SK-N-SH (cell line): ENCODE measurements at regions not wholly inside any gene's neighbourhood (a gene's known extent, or its start where the extent isn't known, plus 50 kb on each side); places are given as distances from the start of the nearest gene placed in this dataset.

Experiments
- CTCF ChIA-PET: fragments of 300-600, 350-600 bp; formaldehyde crosslinking; extraction: SDS; loops from one replicate; lab custom pipeline; 2021; lab: Yijun Ruan, JAX
- POLR2A ChIA-PET: fragments of 350-600 bp; sonication (Branson Sonifier 250); formaldehyde crosslinking; extraction: SDS; loops from one replicate; lab custom pipeline; 2020; ENCODE audit warnings: antibody characterized with exemption, inconsistent platforms; lab: Yijun Ruan, JAX
- DNase-seq: peaks from one replicate; pipeline ENCODE4 v3.0.0; 2012
- H2AFZ ChIP-seq: fragments of 200-600 bp; sonication (generic); 2 replicates; pipeline ENCODE4 v1.8.1; 2016; ENCODE audit warnings: antibody characterized with exemption, mild to moderate bottlenecking, low read depth
- H3F3A ChIP-seq: fragments of 200-600 bp; sonication (generic); replicated peaks from 2 replicates; pipeline ENCODE3; 2016; ENCODE audit warnings: antibody characterized with exemption, mild to moderate bottlenecking; ENCODE audit not compliant: insufficient read depth
- H3K27ac ChIP-seq, 2 experiments: fragments of 200-500 bp in 1 of 2; fragments of 200-600 bp in 1 of 2; sonication (Bioruptor generic) in 1 of 2; sonication (generic), shearing (Covaris generic) in 1 of 2; 2 replicates each; pipeline versions ENCODE4 v1.5.1 to v1.6.1; 2014 to 2016; ENCODE audit warnings: low read depth in 2 of 2, inconsistent platforms in 1 of 2, low read length in 1 of 2, mild to moderate bottlenecking in 1 of 2, mixed read lengths in 1 of 2
- H3K27me3 ChIP-seq: fragments of 200-600 bp; sonication (generic), shearing (Covaris generic); 2 replicates; pipeline ENCODE4 v1.6.1; 2016; ENCODE audit warnings: mixed run types; ENCODE audit not compliant: insufficient read depth
- H3K36me3 ChIP-seq, 2 experiments: fragments of 200-500 bp in 1 of 2; fragments of 200-600 bp in 1 of 2; sonication (Bioruptor generic) in 1 of 2; sonication (generic) in 1 of 2; replicated peaks in 1 of 2; 2 replicates each; pipeline versions ENCODE3 to v1.5.1; 2014 to 2016; ENCODE audit warnings: low read length in 1 of 2, mild to moderate bottlenecking in 1 of 2; ENCODE audit not compliant: insufficient read depth in 2 of 2, control insufficient read depth in 1 of 2
- H3K4me1 ChIP-seq, 2 experiments: fragments of 200-500 bp in 1 of 2; fragments of 200-600 bp in 1 of 2; sonication (Bioruptor generic) in 1 of 2; sonication (generic), shearing (Covaris generic) in 1 of 2; 2 replicates each; pipeline versions ENCODE4 v1.5.1 to v1.6.1; 2014 to 2016; ENCODE audit warnings: low read depth in 1 of 2, low read length in 1 of 2, mixed run types in 1 of 2; ENCODE audit not compliant: insufficient read depth in 2 of 2, control insufficient read depth in 1 of 2
- H3K4me2 ChIP-seq: fragments of 200-600 bp; sonication (generic), shearing (Covaris generic); 2 replicates; pipeline ENCODE4 v1.6.1; 2017; ENCODE audit warnings: mixed run types
- H3K4me3 ChIP-seq, 2 experiments: fragments of 200-500 bp in 1 of 2; fragments of 200-600 bp in 1 of 2; sonication (Bioruptor generic) in 1 of 2; sonication (generic), shearing (Covaris generic) in 1 of 2; 2 replicates each; pipeline versions ENCODE4 v1.5.1 to v1.8.1; 2014 to 2016; ENCODE audit warnings: low read depth in 2 of 2, inconsistent platforms in 1 of 2, low read length in 1 of 2, mild to moderate bottlenecking in 1 of 2, mixed read lengths in 1 of 2, moderate library complexity in 1 of 2
- H3K79me2 ChIP-seq: fragments of 200-600 bp; sonication (generic); 2 replicates; pipeline ENCODE4 v1.8.1; 2017; ENCODE audit warnings: mild to moderate bottlenecking; ENCODE audit not compliant: insufficient read depth
- H3K9ac ChIP-seq: fragments of 200-600 bp; sonication (generic); 2 replicates; pipeline ENCODE4 v1.6.1; 2017; ENCODE audit warnings: mixed run types
- H3K9me2 ChIP-seq: fragments of 200-600 bp; sonication (generic); 2 replicates; pipeline ENCODE4 v1.6.1; 2017; ENCODE audit warnings: mixed run types
- H3K9me3 ChIP-seq: fragments of 200-600 bp; sonication (generic); 2 replicates; pipeline ENCODE4 v1.6.1; 2017; ENCODE audit warnings: mixed run types, mild to moderate bottlenecking, moderate library complexity
- H4K20me1 ChIP-seq: fragments of 200-600 bp; sonication (generic); 2 replicates; pipeline ENCODE4 v1.6.1; 2017; ENCODE audit warnings: mild to moderate bottlenecking, mixed run types; ENCODE audit not compliant: insufficient read depth
- ELF1 ChIP-seq: IDR thresholded peaks from 2 replicates; pipeline ENCODE4 v1.4.0; 2012
- EP300 ChIP-seq, 2 experiments: IDR thresholded peaks; 2 replicates each; pipeline versions ENCODE4 v1.4.0 to v1.6.1; 2012; ENCODE audit warnings: borderline replicate concordance in 1 of 2, low read depth in 1 of 2, low read length in 1 of 2
- EZH2phosphoT487 ChIP-seq: fragments of 200-600 bp; sonication (generic); IDR thresholded peaks from 2 replicates; pipeline ENCODE4 v1.6.1; 2017; ENCODE audit warnings: low read depth, mixed run types, mild to moderate bottlenecking, antibody characterized with exemption, moderate library complexity, borderline replicate concordance
- FOSL2 ChIP-seq: IDR thresholded peaks from 2 replicates; pipeline ENCODE4 v1.4.0; 2012; ENCODE audit warnings: low read depth, mild to moderate bottlenecking, moderate library complexity, borderline replicate concordance
- FOXJ3 ChIP-seq: sonication (generic); formaldehyde crosslinking; IDR thresholded peaks from 2 replicates; pipeline ENCODE4 v1.5.1; 2020; ENCODE audit warnings: mild to moderate bottlenecking, missing genetic modification reagents
- GABPA ChIP-seq: IDR thresholded peaks from 2 replicates; pipeline ENCODE4 v1.4.0; 2012; ENCODE audit warnings: low read depth, mild to moderate bottlenecking
- GATA2 ChIP-seq: sonication (generic); formaldehyde crosslinking; IDR thresholded peaks from 2 replicates; pipeline ENCODE4 v1.5.0; 2020; ENCODE audit warnings: mild to moderate bottlenecking, missing genetic modification reagents
- JUND ChIP-seq: IDR thresholded peaks from 2 replicates; pipeline ENCODE4 v1.4.0; 2012
- MAX ChIP-seq: IDR thresholded peaks from 2 replicates; pipeline ENCODE4 v1.4.0; 2012; ENCODE audit warnings: low read depth
- MXI1 ChIP-seq: IDR thresholded peaks from 2 replicates; pipeline ENCODE4 v1.6.1; 2012; ENCODE audit warnings: mild to moderate bottlenecking, low read depth, low read length, improper control_type of control experiment
- NFIC ChIP-seq: IDR thresholded peaks from 2 replicates; pipeline ENCODE4 v1.4.0; 2012; ENCODE audit warnings: borderline replicate concordance
- NRF1 ChIP-seq: IDR thresholded peaks from 2 replicates; pipeline ENCODE4 v1.6.1; 2012; ENCODE audit warnings: low read depth, mild to moderate bottlenecking, low read length
- PBX3 ChIP-seq: IDR thresholded peaks from 2 replicates; pipeline ENCODE4; 2012
- POLR2AphosphoS5 ChIP-seq: IDR thresholded peaks from 2 replicates; pipeline ENCODE4 v1.6.1; 2012; ENCODE audit warnings: low read depth, low read length
- REST ChIP-seq: IDR thresholded peaks from 2 replicates; pipeline ENCODE4 v1.6.1; 2012; ENCODE audit warnings: mild to moderate bottlenecking, low read depth, low read length, moderate library complexity
- RFX5 ChIP-seq: IDR thresholded peaks from 2 replicates; pipeline ENCODE4 v1.6.1; 2012; ENCODE audit warnings: mild to moderate bottlenecking, improper control_type of control experiment, low read length
- SIN3A ChIP-seq: IDR thresholded peaks from 2 replicates; pipeline ENCODE4 v1.6.1; 2012; ENCODE audit warnings: low read depth, mild to moderate bottlenecking, low read length, moderate library complexity, borderline replicate concordance
- SMC3 ChIP-seq: IDR thresholded peaks from 2 replicates; pipeline ENCODE4 v1.6.1; 2012; ENCODE audit warnings: low read depth, low read length, improper control_type of control experiment
- TAF1 ChIP-seq: IDR thresholded peaks from 2 replicates; pipeline ENCODE4 v1.6.1; 2012; ENCODE audit warnings: low read depth, mild to moderate bottlenecking, low read length, moderate library complexity, borderline replicate concordance
- TEAD4 ChIP-seq: IDR thresholded peaks from 2 replicates; pipeline ENCODE4 v1.4.0; 2012; ENCODE audit warnings: mild to moderate bottlenecking, borderline replicate concordance; ENCODE audit not compliant: insufficient read depth
- USF1 ChIP-seq: IDR thresholded peaks from 2 replicates; pipeline ENCODE4 v1.4.0; 2012; ENCODE audit warnings: low read depth, borderline replicate concordance
- YY1 ChIP-seq: IDR thresholded peaks from 2 replicates; pipeline ENCODE4 v1.4.0; 2012; ENCODE audit warnings: low read depth, mild to moderate bottlenecking
- WGBS: methylation state at CpG from one replicate; pipeline ENCODE4 v1.1.6; 2017; ENCODE audit warnings: low lambda C conversion rate; 5-methylcytosine and 5-hydroxymethylcytosine counted together
- TF ChIP-seq, protein P1 (sequence below): fragments of 200-600 bp; sonication (generic); IDR thresholded peaks from 2 replicates; pipeline ENCODE4 v1.6.1; 2017; ENCODE audit warnings: antibody characterized with exemption, mild to moderate bottlenecking, moderate library complexity

DNA sequence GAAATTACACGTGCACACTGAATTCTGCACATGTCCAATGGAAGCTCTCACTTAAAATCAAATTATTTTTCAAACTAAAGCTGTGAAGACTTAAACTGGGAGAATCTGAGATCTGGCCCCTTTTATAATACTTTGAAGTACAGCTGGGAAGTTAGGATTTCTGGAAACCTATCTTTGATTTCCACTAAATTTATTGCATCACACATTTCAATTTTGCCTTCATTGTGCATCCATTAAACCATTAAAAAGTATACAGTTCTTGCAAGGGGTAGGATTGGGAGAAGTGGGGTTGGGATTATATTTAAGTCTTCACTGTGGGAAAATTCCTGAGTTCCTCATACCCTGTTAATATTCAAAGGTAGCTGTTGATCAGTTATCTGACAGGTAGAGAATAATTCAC, 1229.6 kb upstream of the ZEB2 start:
- Histone ChIP-seq H3K79me2 (no peaks in the 10 kb centered on the region), H3K9me3 (no peaks in the 10 kb centered on the region), H3K4me2 (no peak overlapping the region), H2AFZ (no peak overlapping the region), H3K4me3 (no peak overlapping the region), H3K9ac (no peak overlapping the region)
- ChIA-PET POLR2A (no interaction called here), CTCF (no interaction called here)
- no peak for DNase-seq
- TF ChIP-seq TEAD4 (no peak), SIN3A (no peak), NRF1 (no peak), MAX (no peak), USF1 (no peak), FOSL2 (no peak), EP300 (IDR thresholded peaks at IDR 0.05; ENCODE audit: borderline replicate concordance in 1 of 2, low read depth in 1 of 2, low read length in 1 of 2) (no peak), JUND (no peak), YY1 (no peak), SMC3 (no peak), NFIC (no peak), FOXJ3 (no peak), RFX5 (no peak), GATA2 (CRISPR knock-in tag) (no peak), ELF1 (no peak), GABPA (no peak)
- TF ChIP-seq, protein P1, sequence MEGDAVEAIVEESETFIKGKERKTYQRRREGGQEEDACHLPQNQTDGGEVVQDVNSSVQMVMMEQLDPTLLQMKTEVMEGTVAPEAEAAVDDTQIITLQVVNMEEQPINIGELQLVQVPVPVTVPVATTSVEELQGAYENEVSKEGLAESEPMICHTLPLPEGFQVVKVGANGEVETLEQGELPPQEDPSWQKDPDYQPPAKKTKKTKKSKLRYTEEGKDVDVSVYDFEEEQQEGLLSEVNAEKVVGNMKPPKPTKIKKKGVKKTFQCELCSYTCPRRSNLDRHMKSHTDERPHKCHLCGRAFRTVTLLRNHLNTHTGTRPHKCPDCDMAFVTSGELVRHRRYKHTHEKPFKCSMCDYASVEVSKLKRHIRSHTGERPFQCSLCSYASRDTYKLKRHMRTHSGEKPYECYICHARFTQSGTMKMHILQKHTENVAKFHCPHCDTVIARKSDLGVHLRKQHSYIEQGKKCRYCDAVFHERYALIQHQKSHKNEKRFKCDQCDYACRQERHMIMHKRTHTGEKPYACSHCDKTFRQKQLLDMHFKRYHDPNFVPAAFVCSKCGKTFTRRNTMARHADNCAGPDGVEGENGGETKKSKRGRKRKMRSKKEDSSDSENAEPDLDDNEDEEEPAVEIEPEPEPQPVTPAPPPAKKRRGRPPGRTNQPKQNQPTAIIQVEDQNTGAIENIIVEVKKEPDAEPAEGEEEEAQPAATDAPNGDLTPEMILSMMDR = no peak
- TF ChIP-seq, all 33 proteins: peak for 0
- Histone ChIP-seq H3K27me3 (no peaks in the 10 kb centered on the region), H3K36me3 (no peaks in the 10 kb centered on the region), H3K9me2 (no peaks in the 10 kb centered on the region), H3K4me1 (peaks cover 4 to 14% of the 10 kb centered on the region in 2 experiments; a peak in 3 of 4 replicates), H3F3A (peaks cover 15% of the 10 kb centered on the region), H3K27ac (no peak overlapping the region), H4K20me1 (no peaks in the 10 kb centered on the region)
- WGBS = 91% methylated on average over 1 of the region's 1 CpG

- H3K4me1 ChIP-seq = peaks cover 4 to 17% of the 10 kb centered on the region in 2 experiments; a peak in 3 of 4 replicates
- H4K20me1 ChIP-seq = no peaks in the 10 kb centered on the region
- no peak overlapping the region for H2AFZ ChIP-seq
- no peak overlapping the region for H3K9ac ChIP-seq
- POLR2A ChIA-PET = no interaction called here
- no peak overlapping the region for H3K4me2 ChIP-seq
- no peaks in the 10 kb centered on the region for H3K79me2 ChIP-seq
- no peaks in the 10 kb centered on the region for H3K9me3 ChIP-seq
- H3K27me3 ChIP-seq = no peaks in the 10 kb centered on the region
- no peaks in the 10 kb centered on the region for H3K9me2 ChIP-seq
- H3F3A ChIP-seq = peaks cover 21% of the 10 kb centered on the region
- H3K36me3 ChIP-seq = no peaks in the 10 kb centered on the region
- no peak overlapping the region for H3K27ac ChIP-seq
- CTCF ChIA-PET = no interaction called here
- DNase-seq = no peak
- WGBS = 71% methylated on average over 2 of the region's 2 CpGs
- H3K4me3 ChIP-seq = no peak overlapping the region
- TF ChIP-seq PBX3 (no peak), REST (no peak), TAF1 (no peak), EP300 (IDR thresholded peaks at IDR 0.05; ENCODE audit: borderline replicate concordance in 1 of 2, low read depth in 1 of 2, low read length in 1 of 2) (no peak), EZH2phosphoT487 (no peak), NRF1 (no peak), SIN3A (no peak), POLR2AphosphoS5 (no peak), GABPA (no peak), SMC3 (no peak), MXI1 (no peak)
Measured at GRCh38 chr2:145748927-145749326, 1229.0 kb upstream of the ZEB2 start.
